NCI-H146 treated with DMSO at 0.1 percent for 48 hours (cell line): ENCODE measurements at regions not wholly inside any gene's neighbourhood (a gene's known extent, or its start where the extent isn't known, plus 50 kb on each side); places are given as distances from the start of the nearest gene placed in this dataset.

ENCODE experiments used
- DNase-seq: peaks from one replicate; lab custom pipeline; 2025; ENCODE audit not compliant: unreplicated experiment; lab: John Stamatoyannopoulos, UW

DNA sequence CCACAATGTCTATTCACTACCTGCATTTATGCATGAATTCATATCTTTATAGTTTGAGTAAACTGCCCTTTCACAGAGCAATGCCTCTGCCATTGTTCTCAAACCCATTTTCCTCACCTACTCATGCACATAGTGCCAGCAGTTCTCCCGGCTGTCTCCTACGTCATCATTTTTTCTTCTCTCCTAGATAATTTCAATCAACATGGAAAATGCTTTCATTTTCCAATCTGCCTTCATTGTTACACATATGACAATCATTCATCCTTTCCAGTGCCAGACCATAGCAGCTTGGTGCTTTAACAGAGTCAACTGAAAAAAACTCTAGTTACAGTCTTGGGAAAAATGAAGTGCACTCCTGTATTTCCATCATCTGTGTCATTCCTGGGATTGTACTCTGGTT, 514.8 kb upstream of the CTNND2 start:
- DNase-seq: no peak

- no peak for DNase-seq
Measured at GRCh38 chr5:12413585-12413984, 509.3 kb upstream of the CTNND2 start.

DNA sequence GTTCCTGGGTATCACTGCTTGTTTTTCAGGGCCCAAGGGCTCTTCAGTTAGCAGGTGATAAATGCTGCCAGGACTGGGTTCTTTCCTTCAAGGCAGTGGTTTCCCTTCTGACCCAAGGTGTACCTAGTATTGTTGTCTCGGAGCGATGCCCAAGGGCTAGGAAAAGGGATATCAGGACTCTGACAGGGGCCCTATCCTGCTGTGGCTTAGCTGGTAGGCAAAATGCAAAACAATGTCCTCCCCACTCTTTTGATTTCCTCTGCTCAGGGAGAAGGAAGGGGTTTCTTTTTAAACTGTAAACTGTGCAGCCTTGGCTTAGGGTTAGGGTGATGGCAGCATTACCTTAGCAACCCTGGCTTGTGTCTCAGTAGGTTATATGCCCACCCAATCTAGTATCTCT, 508.8 kb upstream of the CTNND2 start:
- DNase-seq: no peak

DNA sequence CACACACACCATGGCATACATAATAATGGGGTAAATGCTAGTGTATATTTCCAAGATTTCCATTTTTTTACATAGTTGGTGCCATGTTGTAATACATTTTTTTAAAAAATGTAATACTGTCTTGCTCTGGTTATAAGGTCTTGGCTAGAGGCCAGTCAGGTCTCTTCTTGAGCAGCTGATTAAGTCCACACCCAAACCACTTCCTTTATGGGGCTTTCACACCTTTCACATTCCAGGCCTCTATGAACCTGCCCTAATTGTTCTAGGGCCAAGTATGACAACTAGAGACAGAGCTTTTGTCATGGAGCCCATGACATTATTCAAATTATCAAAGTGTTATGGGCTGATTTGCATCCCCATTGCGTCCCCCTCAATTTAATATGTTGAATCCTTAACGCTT, 495.6 kb upstream of the CTNND2 start:
- DNase-seq: no peak

- no peak for DNase-seq
Measured at GRCh38 chr5:12392246-12392645, 488.0 kb upstream of the CTNND2 start.

DNA sequence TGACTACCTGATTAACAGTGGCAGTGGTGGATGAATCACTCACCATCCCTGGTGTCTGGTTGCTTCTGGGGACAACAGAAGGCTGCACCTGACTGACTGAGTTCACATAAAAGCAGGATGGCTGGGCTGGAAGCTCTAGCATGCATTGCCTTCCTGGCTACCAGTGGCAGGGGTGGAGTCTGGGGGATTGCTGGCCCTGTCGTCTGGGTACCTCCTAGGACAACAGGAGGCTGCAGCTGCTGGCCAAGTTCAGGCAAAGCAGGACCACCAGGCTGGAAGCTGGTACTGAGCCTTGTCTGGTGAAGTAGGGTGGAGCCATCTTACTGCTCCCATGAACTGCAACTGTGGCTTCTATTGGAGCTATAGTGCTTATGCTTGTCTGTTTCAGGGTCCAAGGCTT, 480.8 kb upstream of the CTNND2 start:
- DNase-seq: no peak

DNA sequence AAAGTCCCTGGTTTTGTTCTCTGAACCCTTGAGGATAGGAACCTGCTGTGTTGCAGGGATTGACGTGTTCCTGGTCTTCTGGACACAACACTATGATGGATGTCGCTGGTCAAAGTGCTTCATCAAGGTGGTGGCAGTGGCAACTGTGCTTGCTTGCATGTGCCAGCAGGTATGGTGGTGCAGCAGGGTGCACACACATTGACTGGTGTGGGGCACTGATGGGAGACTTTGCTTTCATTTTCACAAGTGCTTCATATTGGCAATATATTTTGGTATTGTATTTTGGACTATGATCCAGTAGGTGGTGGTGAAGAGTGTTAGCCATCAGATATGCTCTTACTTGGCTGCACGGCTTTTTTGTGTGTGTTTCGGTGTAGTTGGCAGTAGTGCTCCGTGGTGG, 479.8 kb upstream of the CTNND2 start:
- DNase-seq: no peak

DNA sequence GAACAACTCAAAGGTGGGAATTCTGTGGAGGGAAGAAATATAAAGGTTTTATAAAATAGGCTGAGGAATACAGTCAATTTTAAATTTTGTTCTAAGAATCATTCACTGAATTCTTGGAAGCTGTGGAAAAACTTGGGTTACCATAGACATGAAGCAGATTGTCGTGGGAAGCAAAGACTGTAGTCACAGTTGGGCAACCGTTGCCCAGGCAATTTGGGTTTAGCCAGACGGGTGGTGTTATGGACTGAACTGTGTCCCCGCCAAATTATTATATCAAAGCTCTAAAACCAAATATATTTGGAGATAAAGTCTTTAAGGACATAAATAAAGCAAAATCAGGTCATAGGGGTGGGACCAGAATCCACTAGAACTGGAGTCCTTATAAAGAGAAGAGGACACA, 463.7 kb upstream of the CTNND2 start:
- no peak for DNase-seq

DNA sequence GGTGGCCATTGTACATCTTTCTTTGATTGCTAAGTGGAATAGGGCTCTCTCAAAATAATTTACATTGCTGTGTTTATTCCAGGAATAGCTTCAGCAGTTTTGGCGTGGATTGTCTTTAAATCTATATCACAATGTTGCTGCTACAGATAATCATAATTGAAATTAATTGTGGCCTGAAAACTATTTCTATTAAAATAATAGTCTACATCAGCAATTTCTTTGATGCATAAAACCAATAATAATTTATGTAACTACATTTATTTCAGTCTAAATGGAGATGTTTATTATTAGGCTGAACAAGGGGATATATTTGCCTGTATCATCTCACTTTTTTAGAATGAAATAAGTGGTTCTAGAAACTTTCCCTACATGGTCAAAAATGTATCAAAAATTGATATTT, 456.0 kb upstream of the CTNND2 start:
- DNase-seq: no peak

DNA sequence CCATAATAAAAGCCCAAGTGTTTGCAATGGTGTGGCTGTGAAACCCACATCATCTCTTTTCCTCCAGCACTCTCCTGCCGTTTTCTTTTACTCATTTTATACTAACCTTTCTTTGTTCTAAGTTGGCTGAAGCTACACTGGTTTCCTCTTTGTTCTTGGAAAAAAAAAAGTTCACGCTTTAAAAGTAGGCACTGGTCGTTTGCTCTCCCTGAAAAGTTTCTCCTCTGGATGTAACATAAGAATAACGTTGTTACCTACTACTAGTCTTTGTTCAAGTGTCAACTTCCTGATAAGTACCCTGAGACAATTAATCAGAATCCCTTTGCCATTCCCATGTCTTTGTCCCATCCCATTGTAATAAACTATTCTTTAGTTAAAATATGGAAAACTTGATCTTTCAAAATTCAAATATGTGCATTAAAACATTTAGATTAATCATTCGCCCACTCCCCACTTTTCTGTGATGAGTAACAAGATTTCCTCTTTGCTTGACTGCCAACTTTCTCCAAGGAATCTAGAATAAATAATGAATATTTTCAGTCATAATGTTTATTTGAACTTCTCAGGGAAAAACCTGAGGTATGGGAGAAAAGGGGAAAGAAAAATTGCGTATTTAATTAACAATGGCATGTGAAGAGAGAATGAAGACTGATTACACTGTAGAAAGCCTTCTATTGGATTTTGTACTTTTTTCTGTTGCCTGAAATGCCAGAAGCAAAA, 454.3 kb upstream of the CTNND2 start:
- DNase-seq: no peak

DNA sequence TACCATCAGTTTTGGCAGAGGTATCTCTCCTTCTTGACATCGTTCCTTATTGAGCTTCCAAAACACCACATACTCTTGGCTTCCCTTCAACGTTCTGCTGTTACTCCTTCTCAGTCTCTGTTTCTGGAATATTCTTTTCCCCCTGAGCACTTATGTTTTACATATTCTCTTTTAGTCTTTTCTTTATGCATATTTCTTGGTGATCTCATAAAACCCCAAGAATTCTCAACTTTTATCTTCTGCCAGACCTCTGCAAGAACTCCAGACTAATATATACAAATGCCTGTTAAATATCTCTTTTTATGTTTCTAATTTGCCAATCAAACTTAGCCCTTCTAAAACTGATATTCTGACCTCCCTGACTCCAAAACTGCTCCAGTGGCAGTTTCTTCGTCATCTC, 453.4 kb upstream of the CTNND2 start:
- no peak for DNase-seq

DNA sequence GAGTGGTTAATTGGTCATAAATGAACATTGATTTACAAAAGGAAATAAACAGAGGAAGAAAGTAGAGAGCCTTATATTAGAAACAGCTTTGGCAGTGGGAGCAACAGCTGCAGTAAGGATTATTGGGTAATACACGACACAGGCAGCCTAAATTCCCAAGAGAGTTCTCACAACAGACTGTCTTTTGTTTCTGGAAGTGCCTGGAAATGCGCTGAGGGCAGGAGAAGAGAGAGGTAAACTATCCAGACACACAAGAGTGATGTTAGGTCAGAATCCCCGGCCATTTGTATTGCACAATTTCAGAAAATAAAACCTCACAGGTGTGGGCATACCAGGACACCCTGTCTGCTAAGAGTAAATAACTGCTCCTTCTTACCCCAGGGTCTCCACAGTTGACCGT, 450.4 kb upstream of the CTNND2 start:
- no peak for DNase-seq

DNA sequence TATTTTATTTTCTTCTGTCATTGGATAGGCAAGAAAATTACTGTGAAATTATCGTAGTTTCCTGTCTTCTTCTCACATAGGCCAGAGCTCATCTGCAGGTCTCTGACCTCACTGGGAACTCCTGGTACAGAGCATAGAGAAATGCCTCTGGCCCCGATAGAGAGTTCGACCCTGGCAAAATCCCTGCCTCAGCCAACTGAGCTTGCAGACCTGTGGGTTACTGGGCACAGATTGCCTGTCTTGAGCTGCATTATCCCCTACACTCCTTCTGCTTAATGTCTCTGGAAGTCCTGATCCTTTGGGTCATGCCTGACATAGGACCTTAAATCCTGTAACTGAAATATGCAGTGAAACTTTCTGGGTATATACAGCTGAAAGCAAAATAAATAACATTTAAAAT, 439.3 kb upstream of the CTNND2 start:
- DNase-seq: no peak

DNA sequence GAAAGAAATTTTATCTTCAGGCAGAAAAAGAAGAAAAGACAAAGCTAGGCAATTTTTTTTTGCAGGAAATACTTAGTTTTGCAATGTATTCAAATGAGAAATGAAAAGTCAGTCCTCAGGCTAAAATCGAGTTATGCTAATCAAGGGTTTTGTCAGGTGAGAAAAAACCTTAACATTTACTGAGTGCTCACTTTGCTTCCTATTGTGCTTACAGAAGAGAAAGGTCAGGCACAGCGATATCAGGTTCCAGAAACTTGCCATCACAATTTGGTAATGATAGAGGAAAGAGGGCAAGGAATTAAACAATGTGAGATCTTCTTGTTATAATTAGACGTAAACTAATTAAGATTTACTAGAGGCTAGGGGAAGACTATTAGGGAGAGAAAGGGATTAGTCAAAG, 431.7 kb upstream of the CTNND2 start:
- no peak for DNase-seq

DNA sequence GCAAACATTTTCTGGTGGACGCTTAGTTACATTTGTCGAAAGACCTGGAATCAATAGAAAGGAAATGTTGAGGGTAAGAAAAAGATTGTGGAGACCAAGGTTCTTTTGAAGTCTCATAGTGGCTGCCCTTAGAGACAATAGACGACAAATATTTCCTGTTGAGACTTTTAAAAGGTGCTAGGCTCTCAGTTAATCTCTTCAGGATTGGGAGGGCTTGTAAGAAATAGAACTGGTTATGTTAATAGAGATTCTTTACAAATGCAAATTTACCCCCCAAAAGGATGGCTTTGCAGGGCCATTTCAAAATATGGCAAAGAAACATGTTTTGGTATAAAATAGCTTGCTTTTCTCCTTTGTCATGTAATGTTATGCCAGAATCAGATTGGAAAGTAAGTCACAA, 428.2 kb upstream of the CTNND2 start:
- no peak for DNase-seq

GRCh38 chr5:12330993-12331588, 426.8 kb upstream of the CTNND2 start:
- no peak for DNase-seq

GRCh38 chr5:12330381-12330780, 426.1 kb upstream of the CTNND2 start:
- no peak for DNase-seq

DNA sequence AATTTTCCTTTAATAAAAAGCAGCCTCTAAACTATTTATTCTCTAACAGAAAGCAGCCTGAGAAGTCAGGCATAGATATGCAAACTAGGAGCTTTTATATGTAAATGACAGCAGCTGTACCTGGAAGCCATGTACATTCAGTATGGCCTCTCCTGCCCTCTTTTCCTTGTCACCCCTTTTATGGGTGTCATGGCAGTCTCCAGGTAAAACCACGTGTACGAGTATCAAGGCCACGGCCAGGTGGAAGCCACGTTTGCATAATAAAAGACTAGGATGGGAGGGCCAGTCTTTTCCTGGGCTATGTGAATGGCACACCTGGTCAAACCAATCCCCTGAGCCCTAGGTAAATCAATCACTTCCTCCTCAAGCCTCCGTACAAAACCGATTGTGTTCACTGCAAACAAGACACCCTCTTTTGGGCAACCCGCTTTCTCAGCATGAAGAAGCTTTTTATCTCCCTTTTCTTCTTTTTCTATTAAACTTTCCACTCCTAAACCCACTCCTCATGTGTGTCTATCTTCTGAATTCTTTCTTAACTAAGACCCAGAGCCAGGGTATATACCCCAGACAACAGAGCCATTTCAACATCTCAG, 419.5 kb upstream of the CTNND2 start:
- peak; percentile 4 for DNase-seq

- DNase-seq: no peak
Measured at GRCh38 chr5:12322042-12322441, 417.8 kb upstream of the CTNND2 start.

GRCh38 chr5:12320331-12320730, 416.1 kb upstream of the CTNND2 start:
- no peak for DNase-seq

DNA sequence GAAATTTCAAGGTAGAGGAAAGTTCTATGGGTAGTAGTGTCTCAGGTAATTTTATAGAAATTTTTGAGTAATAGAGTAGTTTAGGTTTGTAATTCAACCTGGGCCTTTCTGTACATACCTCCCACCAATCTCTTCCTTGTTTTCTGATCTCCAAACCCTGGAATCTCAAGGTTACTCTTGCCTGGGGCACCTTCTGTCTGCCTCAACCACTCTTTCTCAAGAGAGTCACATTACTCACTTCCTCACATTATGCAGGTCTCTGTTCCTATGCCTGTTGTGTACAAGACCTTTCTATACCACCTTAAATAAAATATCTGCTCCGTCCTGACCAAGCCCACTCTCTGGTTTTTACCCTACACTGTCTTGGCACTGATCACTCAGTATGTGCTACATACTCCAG, 412.6 kb upstream of the CTNND2 start:
- DNase-seq: no peak

GRCh38 chr5:12315461-12315860, 411.2 kb upstream of the CTNND2 start:
- DNase-seq: no peak

DNA sequence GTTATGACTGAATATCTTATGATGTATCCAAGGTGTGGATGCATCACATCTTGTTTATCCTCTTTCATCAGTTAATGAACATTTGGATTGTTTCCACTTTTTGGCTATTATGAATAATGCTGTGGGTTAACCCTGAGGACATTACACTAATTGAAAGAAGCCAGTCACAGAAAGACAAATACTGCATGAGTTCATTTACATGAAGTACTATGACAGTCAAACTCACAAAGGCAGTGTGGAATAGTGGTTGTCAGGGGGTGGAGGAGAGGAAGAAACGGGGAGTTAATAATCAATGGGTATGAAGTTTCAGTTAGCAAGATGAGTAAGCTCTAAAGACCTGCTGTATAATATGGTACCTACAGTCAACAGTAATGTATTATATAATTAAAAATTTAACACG, 409.4 kb upstream of the CTNND2 start:
- no peak for DNase-seq
